Gastroesophageal sphincter (tissue), 4 donors: ENCODE measurements at regions not wholly inside any gene's neighbourhood (a gene's known extent, or its start where the extent isn't known, plus 50 kb on each side); places are given as distances from the start of the nearest gene placed in this dataset.

Experiments
- ATAC-seq: fragments of 150-250 bp; one replicate; pipeline ENCODE4 v1.9.1; 2016; ENCODE audit warnings: mild to moderate bottlenecking, moderate library complexity
- H3K27ac ChIP-seq, 4 donors: fragments of 200-600 bp; sonication (generic) in 3 of 4; 1 replicate in 3 of 4; 2 replicates in 1 of 4; pipeline ENCODE4 v1.5.1; 2016 to 2019
- H3K27me3 ChIP-seq: fragments of 200-600 bp; sonication (generic); one replicate; pipeline ENCODE4 v1.5.1; 2019
- H3K36me3 ChIP-seq, 2 donors: fragments of 200-600 bp; sonication (generic); one replicate each; pipeline ENCODE4 v1.5.1; 2019; ENCODE audit warnings: control low read depth in 1 of 2
- H3K4me1 ChIP-seq, 3 donors: fragments of 200-600 bp; sonication (generic); 1 replicate in 2 of 3; 2 replicates in 1 of 3; pipeline ENCODE4 v1.5.1; 2016 to 2019; ENCODE audit warnings: control low read depth in 2 of 3
- H3K4me3 ChIP-seq, 2 donors: fragments of 200-600 bp; sonication (generic); one replicate each; pipeline ENCODE4 v1.5.1; 2019; ENCODE audit warnings: mild to moderate bottlenecking in 1 of 2, moderate library complexity in 1 of 2
- H3K9me3 ChIP-seq, 3 donors: fragments of 200-600 bp; sonication (generic); one replicate each; pipeline ENCODE4 v1.5.1; 2017 to 2019; ENCODE audit warnings: control low read depth in 2 of 3
- CTCF ChIP-seq, 4 experiments: fragments of 200-600 bp in 2 of 4; fragments of 450-650 bp in 2 of 4; sonication (generic) in 1 of 4; IDR thresholded peaks; one replicate each; pipeline ENCODE4 v1.5.1; 2017 to 2019; ENCODE audit warnings: antibody characterized with exemption in 4 of 4, mild to moderate bottlenecking in 2 of 4, moderate library complexity in 2 of 4
- EP300 ChIP-seq: sonication (generic); formaldehyde crosslinking; IDR thresholded peaks from one replicate; pipeline ENCODE4 v1.6.1; 2017; ENCODE audit warnings: antibody characterized with exemption, mild to moderate bottlenecking
- POLR2A ChIP-seq, 2 donors: fragments of 450-650 bp; IDR thresholded peaks; one replicate each; pipeline ENCODE4 v1.6.1; 2017; ENCODE audit warnings: antibody characterized with exemption in 2 of 2, mild to moderate bottlenecking in 2 of 2, moderate library complexity in 1 of 2
- POLR2AphosphoS5 ChIP-seq: sonication (generic); formaldehyde crosslinking; IDR thresholded peaks from one replicate; pipeline ENCODE4 v1.6.1; 2017; ENCODE audit warnings: antibody characterized with exemption
- WGBS, 2 donors: methylation state at CpG; one replicate each; pipeline ENCODE4 v1.1.5; 2018; ENCODE audit warnings: low coverage in 1 of 2; 5-methylcytosine and 5-hydroxymethylcytosine counted together

- no peak overlapping the region for H3K27ac ChIP-seq
- no peaks in the 10 kb centered on the region for H3K36me3 ChIP-seq
- 73 to 90% methylated on average over 4 to 12 of the region's 12 CpGs for WGBS, 2 donors
- ATAC-seq = no peak
- no peaks in the 10 kb centered on the region for H3K27me3 ChIP-seq
- H3K4me3 ChIP-seq = no peak overlapping the region
- TF ChIP-seq EP300 = no peak
- no peak for TF ChIP-seq CTCF (IDR thresholded peaks at IDR 0.05)
- no peak for TF ChIP-seq POLR2AphosphoS5
- TF ChIP-seq POLR2A (IDR thresholded peaks at IDR 0.05) = no peak
- no peaks in the 10 kb centered on the region for H3K9me3 ChIP-seq
- no peaks in the 10 kb centered on the region for H3K4me1 ChIP-seq
Observed at GRCh38 chr5:155316070-155316714, 302.6 kb downstream of the KIF4B start.

DNA sequence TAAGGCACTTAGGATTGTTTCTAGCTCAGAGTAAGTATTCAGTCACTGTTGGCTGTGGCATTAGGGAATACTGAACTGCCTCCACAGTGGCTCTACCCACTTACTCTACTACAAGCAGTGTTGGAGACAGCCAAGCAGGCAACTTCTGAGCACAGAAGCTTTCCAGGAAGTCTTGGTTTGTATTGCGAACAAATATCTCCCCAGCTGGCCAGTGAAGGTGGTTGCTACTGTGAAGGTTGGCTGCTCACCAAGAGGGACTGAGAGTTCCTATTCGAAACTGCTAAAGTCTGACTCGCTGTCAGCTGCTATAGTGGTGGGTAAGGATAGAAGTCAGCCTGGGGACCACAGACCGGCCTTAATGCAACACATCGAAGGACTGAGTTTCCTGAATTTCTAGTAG, 319.1 kb downstream of the KIF4B start:
- no peak overlapping the region for H3K27ac ChIP-seq
- no peaks in the 10 kb centered on the region for H3K4me1 ChIP-seq
- WGBS, 2 donors = 81 to 100% methylated on average over 3 to 5 of the region's 5 CpGs
- no peaks in the 10 kb centered on the region for H3K9me3 ChIP-seq
- no peak for TF ChIP-seq EP300
- no peak for TF ChIP-seq CTCF (IDR thresholded peaks at IDR 0.05)
- no peak for TF ChIP-seq POLR2A (IDR thresholded peaks at IDR 0.05)
- TF ChIP-seq POLR2AphosphoS5 = no peak
- H3K36me3 ChIP-seq = no peaks in the 10 kb centered on the region
- H3K4me3 ChIP-seq = no peak overlapping the region
- ATAC-seq = no peak
- no peaks in the 10 kb centered on the region for H3K27me3 ChIP-seq

DNA sequence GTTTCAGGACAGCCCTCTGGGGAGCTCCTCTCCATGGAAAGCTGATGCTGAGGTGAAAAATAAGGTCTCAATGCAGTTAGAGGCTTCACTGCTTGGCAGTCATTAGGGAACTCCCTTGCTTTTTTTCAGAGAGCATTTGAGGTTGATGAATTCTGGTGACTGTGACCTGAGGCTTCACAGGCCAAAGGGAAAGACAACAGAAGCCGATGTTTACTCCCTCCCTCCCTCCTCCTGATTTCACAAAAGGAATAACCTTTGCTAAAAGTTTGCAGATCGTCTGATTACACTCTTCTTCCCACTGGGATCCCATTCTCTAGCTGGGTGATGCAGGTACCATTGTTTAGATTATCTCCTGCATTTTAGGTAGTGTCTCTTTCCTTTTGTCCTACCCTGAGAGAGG, 329.4 kb downstream of the KIF4B start:
- no peak overlapping the region for H3K27ac ChIP-seq
- no peaks in the 10 kb centered on the region for H3K4me1 ChIP-seq
- TF ChIP-seq POLR2AphosphoS5 (no peak), POLR2A (IDR thresholded peaks at IDR 0.05) (no peak), CTCF (IDR thresholded peaks at IDR 0.05) (no peak), EP300 (no peak)
- 55 to 63% methylated on average over 2 of the region's 2 CpGs for WGBS, 2 donors
- H3K27me3 ChIP-seq = no peaks in the 10 kb centered on the region
- no peaks in the 10 kb centered on the region for H3K9me3 ChIP-seq
- no peaks in the 10 kb centered on the region for H3K36me3 ChIP-seq
- ATAC-seq = no peak
- no peak overlapping the region for H3K4me3 ChIP-seq

DNA sequence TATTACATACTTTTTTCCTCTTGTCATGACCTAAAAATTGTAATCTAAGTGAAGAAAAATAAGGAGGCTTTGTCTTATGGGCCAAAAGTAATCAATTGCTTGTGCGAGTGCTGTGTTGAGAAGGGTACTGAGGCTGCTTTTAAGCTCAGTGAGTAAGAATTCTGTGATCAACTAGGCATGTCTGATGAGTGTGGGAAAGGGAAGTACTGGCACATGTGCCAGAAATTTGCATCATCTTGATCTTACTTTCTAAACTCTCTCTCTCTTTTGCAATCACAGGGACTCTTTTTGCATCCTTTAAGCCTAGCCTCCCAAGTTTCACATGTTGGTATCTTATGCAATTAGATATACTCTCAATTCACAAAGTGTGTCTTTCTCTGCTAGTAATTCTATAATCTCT, 329.9 kb downstream of the KIF4B start:
- ATAC-seq = no peak
- Histone ChIP-seq H3K4me3 (no peak overlapping the region), H3K4me1 (no peaks in the 10 kb centered on the region), H3K9me3 (no peaks in the 10 kb centered on the region), H3K27me3 (no peaks in the 10 kb centered on the region), H3K36me3 (no peaks in the 10 kb centered on the region), H3K27ac (no peak overlapping the region)
- TF ChIP-seq EP300 (no peak), POLR2AphosphoS5 (no peak), CTCF (IDR thresholded peaks at IDR 0.05) (no peak), POLR2A (IDR thresholded peaks at IDR 0.05) (no peak)
- WGBS, 2 donors = 89 to 91% methylated on average over 1 of the region's 1 CpG

- TF ChIP-seq EP300 (no peak), POLR2AphosphoS5 (no peak), POLR2A (IDR thresholded peaks at IDR 0.05) (no peak), CTCF (IDR thresholded peaks at IDR 0.05) (no peak)
- H3K36me3 ChIP-seq = no peaks in the 10 kb centered on the region
- H3K27ac ChIP-seq = no peak overlapping the region
- no peak overlapping the region for H3K4me3 ChIP-seq
- ATAC-seq = no peak
- peaks cover 0 to 32% (median 0%) of the 10 kb centered on the region in 3 donors for H3K9me3 ChIP-seq
- H3K27me3 ChIP-seq = no peaks in the 10 kb centered on the region
- H3K4me1 ChIP-seq = no peaks in the 10 kb centered on the region
Observed at GRCh38 chr5:155353231-155353630, 339.7 kb downstream of the KIF4B start.
